ENCODE measurements at regions not wholly inside any gene's neighbourhood (a gene's known extent, or its start where the extent isn't known, plus 50 kb on each side); places are given as distances from the start of the nearest gene placed in this dataset.
A peak's percentile ranks its signal among the peaks of the same experiment; 100 is the strongest.

DNA sequence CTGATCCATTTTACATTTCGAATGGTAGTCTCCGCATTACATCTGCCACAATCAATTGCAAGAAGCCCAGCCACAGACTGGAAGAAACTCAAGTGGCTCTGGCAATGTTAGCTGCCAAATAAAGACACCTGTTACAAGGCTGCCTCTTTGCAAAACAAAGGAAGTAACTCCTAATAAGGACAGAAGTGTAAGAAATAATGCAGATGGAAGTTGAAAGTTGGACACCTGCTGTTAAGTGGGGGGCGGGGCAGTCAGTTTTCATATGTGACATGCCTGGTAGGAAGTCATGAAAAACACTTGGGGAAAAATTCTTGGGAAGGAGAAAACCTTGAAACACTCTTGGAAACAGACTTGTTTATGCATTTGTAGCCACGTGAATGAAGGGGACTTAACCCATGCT, 54.1 kb upstream of the ATP2C1 start:
- no peak for ATAC-seq
- CTCF ChIA-PET = no interaction called here
- Mint-ChIP-seq H3K9me3 (no peaks in the 10 kb centered on the region), H3K27me3 (peaks cover 0 to 11% (median 4%) of the 10 kb centered on the region in 5 donors), H3K36me3 (no peaks in the 10 kb centered on the region), H3K27ac (no peak overlapping the region), H3K4me3 (no peak overlapping the region), H3K4me1 (peaks cover 0 to 10% (median 6%) of the 10 kb centered on the region in 7 donors)
- H3K4me3 ChIP-seq (ENCODE audit: low read length) = no peak overlapping the region
- intact Hi-C loops (cut with micrococcal nuclease) = no loop called here
- H3K9me3 ChIP-seq (ENCODE audit: control insufficient read depth in 2 of 3, low read length in 3 of 3) = no peaks in the 10 kb centered on the region
- no peaks in the 10 kb centered on the region for H3K27me3 ChIP-seq (ENCODE audit: control insufficient read depth in 2 of 2, insufficient read depth in 2 of 2, low read length in 2 of 2)
- H3K27ac ChIP-seq (ENCODE audit: low read depth, low read length) = no peak overlapping the region
- peak in 1 of 9 donors; percentile 4 for DNase-seq
- no peaks in the 10 kb centered on the region for H3K4me1 ChIP-seq (ENCODE audit: control insufficient read depth in 2 of 2, insufficient read depth in 2 of 2, low read length in 2 of 2)
- no peaks in the 10 kb centered on the region for H3K36me3 ChIP-seq (ENCODE audit: control insufficient read depth in 2 of 3, insufficient read depth in 3 of 3, low read length in 3 of 3)
- POLR2A ChIA-PET = no interaction called here

DNA sequence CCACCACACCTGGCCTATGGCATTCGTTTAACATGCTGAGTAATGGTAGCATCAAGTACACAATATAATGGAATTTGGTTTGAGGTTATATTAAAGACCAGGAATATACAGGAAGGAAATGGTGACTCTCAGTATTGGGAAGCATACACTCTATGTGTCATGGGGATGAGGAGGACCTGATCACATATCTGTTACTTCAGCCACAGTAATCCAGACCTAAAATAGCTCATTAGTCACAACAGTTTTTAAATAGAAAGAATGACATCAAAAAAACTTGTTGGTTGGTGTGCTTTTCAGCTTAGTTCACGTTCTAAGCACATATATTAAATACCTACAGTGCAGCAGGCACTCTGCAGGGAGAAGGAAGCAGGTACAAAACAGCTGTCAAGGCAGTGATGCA, 52.5 kb upstream of the ATP2C1 start:
- Histone ChIP-seq H3K9me3 (ENCODE audit: control insufficient read depth in 2 of 3, low read length in 3 of 3) (no peaks in the 10 kb centered on the region), H3K4me3 (ENCODE audit: low read length) (no peak overlapping the region), H3K36me3 (ENCODE audit: control insufficient read depth in 2 of 3, insufficient read depth in 3 of 3, low read length in 3 of 3) (no peaks in the 10 kb centered on the region), H3K4me1 (ENCODE audit: control insufficient read depth in 2 of 2, insufficient read depth in 2 of 2, low read length in 2 of 2) (no peaks in the 10 kb centered on the region), H3K27ac (ENCODE audit: low read depth, low read length) (no peak overlapping the region), H3K27me3 (ENCODE audit: control insufficient read depth in 2 of 2, insufficient read depth in 2 of 2, low read length in 2 of 2) (no peaks in the 10 kb centered on the region)
- Mint-ChIP-seq H3K27ac (peak overlapping the region in 1 of 9 donors; percentile 16), H3K27me3 (peaks cover 6 to 15% (median 10%) of the 10 kb centered on the region in 5 donors), H3K4me1 (peaks cover 0 to 10% (median 6%) of the 10 kb centered on the region in 7 donors), H3K4me3 (no peak overlapping the region), H3K36me3 (no peaks in the 10 kb centered on the region), H3K9me3 (peaks cover 0 to 3% (median 0%) of the 10 kb centered on the region in 11 donors)
- DNase-seq = no peak
- CTCF ChIA-PET = no interaction called here
- POLR2A ChIA-PET = no interaction called here
- intact Hi-C loops (cut with micrococcal nuclease) = no loop called here
- ATAC-seq = no peak

DNA sequence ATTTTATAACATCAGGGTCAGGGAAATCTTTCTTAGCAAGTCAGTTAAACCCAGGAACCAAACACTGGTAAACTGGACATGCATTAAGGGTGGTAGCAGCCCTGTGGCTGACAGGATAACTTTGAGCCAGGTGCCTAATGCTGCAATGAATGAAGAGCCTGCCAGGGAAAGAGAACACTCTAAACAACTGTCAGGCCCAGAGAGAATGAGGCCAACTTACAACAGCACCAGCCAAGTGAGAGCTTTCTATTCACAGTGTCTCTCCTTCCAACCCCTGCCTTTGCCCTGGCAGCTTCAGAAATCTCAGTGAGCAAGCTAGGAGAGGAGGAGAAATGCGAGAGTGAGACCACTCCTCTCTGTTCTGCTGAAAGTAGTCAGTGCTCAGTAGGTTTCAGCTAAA, 50.4 kb upstream of the ATP2C1 start:
- Histone ChIP-seq H3K27ac (ENCODE audit: low read depth, low read length) (no peak overlapping the region), H3K9me3 (ENCODE audit: control insufficient read depth in 2 of 3, low read length in 3 of 3) (no peaks in the 10 kb centered on the region), H3K4me1 (ENCODE audit: control insufficient read depth in 2 of 2, insufficient read depth in 2 of 2, low read length in 2 of 2) (no peaks in the 10 kb centered on the region), H3K4me3 (ENCODE audit: low read length) (no peak overlapping the region), H3K36me3 (ENCODE audit: control insufficient read depth in 2 of 3, insufficient read depth in 3 of 3, low read length in 3 of 3) (no peaks in the 10 kb centered on the region), H3K27me3 (ENCODE audit: control insufficient read depth in 2 of 2, insufficient read depth in 2 of 2, low read length in 2 of 2) (no peaks in the 10 kb centered on the region)
- Mint-ChIP-seq H3K36me3 (no peaks in the 10 kb centered on the region), H3K27ac (no peak overlapping the region), H3K4me1 (peaks cover 0 to 10% (median 6%) of the 10 kb centered on the region in 7 donors), H3K9me3 (peaks cover 0 to 3% (median 0%) of the 10 kb centered on the region in 11 donors), H3K4me3 (no peak overlapping the region), H3K27me3 (peaks cover 7 to 16% (median 10%) of the 10 kb centered on the region in 5 donors)
- POLR2A ChIA-PET = no interaction called here
- intact Hi-C loops (cut with micrococcal nuclease) = no loop called here
- CTCF ChIA-PET = no interaction called here
- DNase-seq (no peak), ATAC-seq (no peak)

Data from naive thymus-derived CD4-positive, alpha-beta T cell (primary cell).